GM06990 (cell line): ENCODE measurements at regions not wholly inside any gene's neighbourhood (a gene's known extent, or its start where the extent isn't known, plus 50 kb on each side); places are given as distances from the start of the nearest gene placed in this dataset.

Experiments used
- DNase-seq: peaks from one replicate; pipeline ENCODE4 v3.0.0-alpha.2; 2011; ENCODE audit not compliant: insufficient read length; ENCODE audit errors: extremely low read depth
- H3K27me3 ChIP-seq: replicated peaks from 2 replicates; pipeline ENCODE4 v1.6.0; 2011; ENCODE audit warnings: low read length; ENCODE audit not compliant: control insufficient read depth, insufficient read depth
- H3K36me3 ChIP-seq: 2 replicates; pipeline ENCODE4 v1.5.1; 2011; ENCODE audit warnings: low read length; ENCODE audit not compliant: control insufficient read depth, insufficient read depth
- H3K4me3 ChIP-seq: replicated peaks from 2 replicates; pipeline ENCODE4 v1.5.1; 2011; ENCODE audit warnings: low read depth, mild to moderate bottlenecking, control low read depth, low read length
- TF ChIP-seq, protein P1 (sequence below): IDR thresholded peaks from 2 replicates; pipeline ENCODE4 v1.5.1; 2011; ENCODE audit warnings: low read length, control low read depth, mild to moderate bottlenecking, inconsistent platforms; ENCODE audit not compliant: insufficient read depth, poor library complexity, severe bottlenecking

DNA sequence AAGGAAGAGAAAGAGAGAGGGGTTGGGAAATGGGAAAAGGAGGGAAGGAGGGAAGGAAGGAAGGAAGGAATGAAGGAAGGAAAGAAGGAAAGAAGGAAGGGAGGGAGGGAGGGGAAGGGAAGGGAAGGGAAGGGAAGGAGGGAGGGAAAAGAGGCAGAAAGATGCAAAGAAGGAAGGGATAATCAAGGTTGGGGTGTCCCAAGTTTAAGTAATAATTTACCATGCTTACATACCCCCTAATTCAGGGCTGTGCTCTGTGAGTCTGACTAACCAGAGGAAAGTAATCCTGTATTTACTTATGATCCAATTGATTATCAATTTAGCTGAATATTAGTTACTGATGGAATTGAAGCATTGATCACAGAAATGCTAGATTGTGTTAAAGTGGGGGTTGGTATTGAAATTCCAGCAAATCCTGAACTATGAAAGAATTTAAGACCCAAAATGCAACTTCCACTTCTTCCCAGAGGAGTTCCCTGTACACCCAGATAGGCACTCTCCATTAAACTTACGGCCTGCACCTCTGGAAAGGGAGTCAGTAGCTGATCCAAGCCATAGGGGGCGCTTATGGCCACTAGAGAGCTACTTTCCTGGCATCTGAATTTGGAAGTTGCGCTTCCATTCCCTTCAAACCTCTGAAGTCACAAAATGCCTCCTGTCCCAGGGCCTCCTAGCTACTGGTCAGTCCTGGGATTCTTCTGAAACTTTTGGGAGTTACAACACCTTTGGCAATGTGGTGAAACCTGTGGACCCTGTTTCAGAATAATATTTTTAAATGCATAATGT lies 162.7 kb upstream of the PWP1 start:
- no peak for DNase-seq
- Histone ChIP-seq H3K4me3 (no peak overlapping the region), H3K27me3 (no peaks in the 10 kb centered on the region), H3K36me3 (no peaks in the 10 kb centered on the region)
- TF ChIP-seq, protein P1, sequence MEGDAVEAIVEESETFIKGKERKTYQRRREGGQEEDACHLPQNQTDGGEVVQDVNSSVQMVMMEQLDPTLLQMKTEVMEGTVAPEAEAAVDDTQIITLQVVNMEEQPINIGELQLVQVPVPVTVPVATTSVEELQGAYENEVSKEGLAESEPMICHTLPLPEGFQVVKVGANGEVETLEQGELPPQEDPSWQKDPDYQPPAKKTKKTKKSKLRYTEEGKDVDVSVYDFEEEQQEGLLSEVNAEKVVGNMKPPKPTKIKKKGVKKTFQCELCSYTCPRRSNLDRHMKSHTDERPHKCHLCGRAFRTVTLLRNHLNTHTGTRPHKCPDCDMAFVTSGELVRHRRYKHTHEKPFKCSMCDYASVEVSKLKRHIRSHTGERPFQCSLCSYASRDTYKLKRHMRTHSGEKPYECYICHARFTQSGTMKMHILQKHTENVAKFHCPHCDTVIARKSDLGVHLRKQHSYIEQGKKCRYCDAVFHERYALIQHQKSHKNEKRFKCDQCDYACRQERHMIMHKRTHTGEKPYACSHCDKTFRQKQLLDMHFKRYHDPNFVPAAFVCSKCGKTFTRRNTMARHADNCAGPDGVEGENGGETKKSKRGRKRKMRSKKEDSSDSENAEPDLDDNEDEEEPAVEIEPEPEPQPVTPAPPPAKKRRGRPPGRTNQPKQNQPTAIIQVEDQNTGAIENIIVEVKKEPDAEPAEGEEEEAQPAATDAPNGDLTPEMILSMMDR, result peak; percentile 21

GRCh38 chr12:107523775-107524535 lies 161.6 kb upstream of the PWP1 start:
- TF ChIP-seq, protein P1, result no peak
- H3K27me3 ChIP-seq, result no peaks in the 10 kb centered on the region
- no peak for DNase-seq
- no peak overlapping the region for H3K4me3 ChIP-seq
- no peaks in the 10 kb centered on the region for H3K36me3 ChIP-seq

DNA sequence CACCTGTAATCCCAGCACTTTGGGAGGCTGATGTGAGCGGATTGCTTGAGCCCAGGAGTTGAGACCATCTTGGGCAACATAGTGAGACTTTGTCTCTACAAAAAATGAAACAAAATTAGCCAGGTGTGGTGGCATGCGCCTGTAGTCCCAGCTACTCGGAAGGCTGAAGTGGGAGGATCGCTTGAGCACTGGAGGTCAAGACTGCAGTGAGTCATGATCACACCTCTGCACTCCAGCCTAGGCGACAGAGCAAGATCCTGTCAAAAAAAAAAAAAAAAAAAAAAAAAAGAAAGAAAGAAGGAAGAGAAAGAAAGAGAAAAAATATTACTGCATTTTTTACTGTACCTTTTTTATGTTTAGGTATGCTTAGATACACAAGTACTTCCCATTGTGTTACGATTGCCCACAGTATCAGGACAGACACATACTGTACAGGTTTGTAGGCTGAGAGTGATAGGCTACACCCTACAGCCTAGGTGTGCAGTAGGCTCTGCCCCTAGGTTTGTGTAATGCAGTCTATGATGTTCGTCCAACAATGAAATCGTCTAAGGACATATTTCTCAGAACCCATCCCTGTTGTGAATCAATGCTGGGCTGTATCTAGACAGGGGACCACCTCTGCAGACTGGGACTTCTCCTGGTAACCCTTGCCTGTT lies 160.4 kb upstream of the PWP1 start:
- no peaks in the 10 kb centered on the region for H3K27me3 ChIP-seq
- DNase-seq, result no peak
- TF ChIP-seq, protein P1, result no peak
- no peaks in the 10 kb centered on the region for H3K36me3 ChIP-seq
- no peak overlapping the region for H3K4me3 ChIP-seq

- TF ChIP-seq, protein P1, result no peak
- Histone ChIP-seq H3K27me3 (no peaks in the 10 kb centered on the region), H3K4me3 (no peak overlapping the region), H3K36me3 (no peaks in the 10 kb centered on the region)
- no peak for DNase-seq
Observed at GRCh38 chr12:107525719-107526554, 159.7 kb upstream of the PWP1 start.

DNA sequence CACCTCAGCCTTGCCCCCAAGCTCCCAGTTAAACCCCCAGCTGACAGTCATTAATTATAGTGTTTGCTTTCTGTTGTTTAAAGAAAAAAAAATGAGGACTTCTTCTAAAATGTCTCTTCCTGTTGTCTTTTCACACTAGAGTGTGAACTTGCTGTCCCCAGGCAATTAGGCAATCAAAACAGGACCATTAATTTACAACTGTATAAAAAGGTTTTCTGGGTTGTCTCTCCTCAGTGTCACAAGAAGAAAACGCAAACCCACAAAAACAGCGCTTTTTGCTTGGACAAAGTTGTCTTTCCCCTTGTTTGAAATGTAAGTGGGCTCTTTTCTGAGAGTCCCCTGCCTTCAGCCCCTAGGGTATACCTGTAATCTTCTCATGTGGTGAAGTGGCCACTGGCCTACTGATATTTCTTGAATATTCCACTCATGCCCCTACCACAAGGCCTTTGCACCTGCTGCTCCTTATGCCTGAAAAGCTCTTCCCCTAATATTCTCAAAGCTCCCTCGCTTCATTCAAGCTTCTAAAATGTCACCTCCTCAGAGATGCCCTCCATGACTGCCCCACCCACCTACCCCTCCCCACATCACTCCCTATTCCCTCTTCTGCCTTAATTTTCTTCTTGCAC lies 158.9 kb upstream of the PWP1 start:
- Histone ChIP-seq H3K27me3 (no peaks in the 10 kb centered on the region), H3K36me3 (no peaks in the 10 kb centered on the region), H3K4me3 (no peak overlapping the region)
- DNase-seq, result no peak
- TF ChIP-seq, protein P1, result no peak
